Inferior parietal cortex (tissue), 1 donor: ENCODE measurements at regions not wholly inside any gene's neighbourhood (a gene's known extent, or its start where the extent isn't known, plus 50 kb on each side); places are given as distances from the start of the nearest gene placed in this dataset.
"Not testable (repeated sequence)": the region's sequence is repeated elsewhere in the genome, so short reads cannot be mapped to it uniquely, and the experiment has no call there.

Experiments used
- DNase-seq: peaks from one replicate; pipeline ENCODE4 v3.0.0-alpha.2; 2016; ENCODE audit errors: extremely low spot score

GRCh38 chr1:169052171-169052570, 54.3 kb upstream of the ATP1B1 start:
- DNase-seq, result not testable (repeated sequence)

GRCh38 chr1:169052727-169053126, 53.8 kb upstream of the ATP1B1 start:
- DNase-seq, result no peak

DNA sequence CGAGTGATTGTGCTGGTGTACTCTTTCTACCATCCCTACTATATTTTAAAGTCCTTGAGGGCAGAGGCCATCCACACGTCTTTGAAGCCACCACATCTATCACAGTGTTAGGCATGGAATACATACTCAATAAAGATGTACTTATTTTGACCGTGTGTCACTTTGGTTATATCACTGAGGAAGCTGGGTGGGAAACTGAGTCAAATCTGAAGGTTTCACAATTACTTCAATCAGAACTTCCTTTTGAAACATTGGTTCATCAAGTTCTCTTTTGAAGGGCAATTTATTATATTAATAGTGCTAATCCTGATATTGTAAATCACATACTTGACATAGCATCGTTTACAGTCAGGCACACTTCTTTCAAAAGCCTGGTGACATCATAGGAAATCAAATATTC, 53.3 kb upstream of the ATP1B1 start:
- no peak for DNase-seq
